Kasumi-1 (cell line): ENCODE measurements at regions not wholly inside any gene's neighbourhood (a gene's known extent, or its start where the extent isn't known, plus 50 kb on each side); places are given as distances from the start of the nearest gene placed in this dataset.

Experiments used
- DNase-seq, 2 experiments: peaks; one replicate each; lab custom pipeline; 2025; lab: John Stamatoyannopoulos, UW

GRCh38 chr20:19807946-19808330, 49.9 kb downstream of the RIN2 start:
- DNase-seq: no peak

DNA sequence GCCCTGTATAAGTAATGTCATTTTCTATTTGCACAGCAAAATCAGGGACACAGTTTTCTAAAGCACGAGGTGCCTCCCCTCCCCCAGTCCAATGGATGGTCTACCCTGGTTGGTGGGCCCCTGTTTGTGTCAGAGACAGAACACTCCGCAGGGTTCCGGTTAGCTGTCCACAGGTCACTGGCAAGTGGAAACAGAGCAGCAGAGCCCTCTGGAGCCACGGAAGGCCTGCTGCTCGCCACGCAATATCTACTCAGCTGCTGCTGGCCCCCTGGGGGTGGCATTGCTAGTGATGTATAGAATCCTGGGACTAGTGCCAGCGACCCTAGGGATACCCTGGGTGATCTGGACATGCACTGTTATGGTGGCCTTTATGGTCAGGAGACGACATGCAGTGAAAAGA, 50.4 kb downstream of the RIN2 start:
- DNase-seq: no peak

- no peak for DNase-seq
Measured at GRCh38 chr20:19809505-19809904, 51.4 kb downstream of the RIN2 start.

DNA sequence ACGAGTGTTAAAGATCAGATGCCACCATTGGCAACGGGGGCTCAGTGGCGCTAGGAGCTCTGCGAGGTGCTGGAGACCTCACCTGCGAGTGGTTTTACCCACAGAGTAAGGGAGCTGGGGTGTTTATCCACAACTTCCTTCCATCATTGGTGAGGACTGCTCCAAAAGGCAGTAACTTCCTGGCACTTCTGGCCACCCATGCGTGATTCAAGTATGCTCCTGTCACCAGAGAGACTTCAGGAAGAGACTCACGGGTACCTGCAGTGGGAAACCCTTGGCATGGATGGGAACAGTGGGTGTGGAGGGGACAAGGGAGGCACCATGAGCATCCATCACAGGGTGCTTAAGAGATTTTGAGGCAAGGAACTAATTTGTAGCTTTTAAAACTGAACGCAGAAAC, 53.2 kb downstream of the RIN2 start:
- no peak for DNase-seq

GRCh38 chr20:19812056-19812455, 54.0 kb downstream of the RIN2 start:
- no peak for DNase-seq

GRCh38 chr20:19812696-19813095, 54.6 kb downstream of the RIN2 start:
- no peak for DNase-seq

- DNase-seq: no peak
Measured at GRCh38 chr20:19813846-19814640, 56.0 kb downstream of the RIN2 start.

DNA sequence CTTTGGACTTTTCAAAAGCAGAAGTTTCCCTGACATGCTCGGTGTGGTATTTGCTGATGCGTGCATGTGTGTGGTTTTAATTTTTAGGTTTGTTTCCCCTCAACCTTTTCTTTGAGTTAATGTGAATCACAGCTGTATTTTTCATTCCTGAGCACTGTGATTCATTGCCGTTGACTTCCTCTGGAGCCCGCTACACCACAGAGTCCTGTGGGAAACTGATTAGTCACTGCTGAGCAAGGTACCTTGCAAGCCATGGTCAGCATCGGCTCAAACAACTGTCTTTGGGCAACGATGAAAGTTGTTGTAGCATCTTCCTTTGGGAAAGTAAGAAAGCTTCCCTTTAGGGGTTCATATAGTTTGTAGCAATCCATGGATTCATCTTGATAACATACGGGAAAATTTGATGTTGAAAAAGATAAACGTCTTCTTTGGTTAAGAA, 57.5 kb downstream of the RIN2 start:
- DNase-seq: no peak

GRCh38 chr20:19816386-19816785, 58.3 kb downstream of the RIN2 start:
- DNase-seq: no peak

DNA sequence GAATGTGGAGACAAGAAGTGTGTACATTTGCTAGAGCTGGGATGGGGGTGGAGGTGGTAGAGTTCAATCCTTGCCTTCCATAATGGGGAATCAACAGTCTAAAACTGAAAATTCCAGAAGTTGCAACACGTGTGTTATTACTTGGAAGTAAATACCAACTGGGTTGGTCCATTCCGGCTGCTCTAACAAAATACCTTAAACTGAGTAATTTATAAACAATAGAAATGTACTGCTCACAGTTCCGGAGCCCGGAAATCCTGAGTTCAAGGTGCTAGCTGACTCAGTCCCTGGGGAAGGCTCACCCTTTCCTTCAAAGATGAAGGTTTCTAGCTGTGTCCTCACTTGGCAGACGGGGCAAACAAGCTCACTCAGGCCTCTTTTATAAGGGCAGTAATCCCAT, 59.0 kb downstream of the RIN2 start:
- no peak for DNase-seq

DNA sequence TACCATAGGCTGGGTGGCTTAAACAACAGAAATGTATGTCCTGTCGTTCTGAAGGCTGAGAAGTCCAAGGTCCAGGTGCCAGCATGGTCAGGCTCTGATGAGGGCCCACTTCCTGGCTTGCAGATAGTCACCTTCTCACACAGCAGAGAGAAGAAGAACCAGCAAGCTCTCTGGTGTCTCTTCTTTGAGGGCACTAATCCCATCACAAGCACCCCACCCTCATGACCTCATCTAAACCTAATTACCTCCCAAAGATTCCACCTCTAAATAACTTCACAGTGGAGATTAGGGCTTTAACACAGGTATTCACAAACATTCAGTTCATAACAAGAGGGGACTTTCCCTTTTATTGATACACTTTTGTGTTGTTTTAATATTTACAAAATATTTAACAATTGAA, 61.1 kb downstream of the RIN2 start:
- DNase-seq: no peak

GRCh38 chr20:19820555-19821211, 62.6 kb downstream of the RIN2 start:
- no peak for DNase-seq

GRCh38 chr20:19821606-19822005, 63.5 kb downstream of the RIN2 start:
- no peak for DNase-seq

DNA sequence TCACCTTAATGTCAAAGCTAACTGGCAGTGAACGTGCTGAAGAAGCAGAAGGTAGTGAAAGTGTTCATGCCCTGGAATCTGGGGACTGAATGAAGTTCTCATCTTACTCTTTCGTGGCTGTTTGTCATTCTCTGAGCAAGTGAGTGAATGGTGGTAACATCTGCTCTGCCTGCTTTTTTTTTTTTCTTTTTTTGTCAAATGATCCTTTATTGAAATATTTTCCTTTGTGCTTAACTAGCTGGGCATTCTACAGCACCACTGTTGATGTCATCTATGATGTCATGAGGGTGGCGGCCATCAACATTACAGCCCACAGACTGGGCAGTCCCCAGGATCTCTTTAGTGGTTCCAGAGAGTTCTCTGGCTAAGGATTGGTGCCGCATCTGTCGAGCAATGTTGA, 65.2 kb downstream of the RIN2 start:
- no peak for DNase-seq

GRCh38 chr20:19823971-19824370, 65.9 kb downstream of the RIN2 start:
- no peak for DNase-seq

DNA sequence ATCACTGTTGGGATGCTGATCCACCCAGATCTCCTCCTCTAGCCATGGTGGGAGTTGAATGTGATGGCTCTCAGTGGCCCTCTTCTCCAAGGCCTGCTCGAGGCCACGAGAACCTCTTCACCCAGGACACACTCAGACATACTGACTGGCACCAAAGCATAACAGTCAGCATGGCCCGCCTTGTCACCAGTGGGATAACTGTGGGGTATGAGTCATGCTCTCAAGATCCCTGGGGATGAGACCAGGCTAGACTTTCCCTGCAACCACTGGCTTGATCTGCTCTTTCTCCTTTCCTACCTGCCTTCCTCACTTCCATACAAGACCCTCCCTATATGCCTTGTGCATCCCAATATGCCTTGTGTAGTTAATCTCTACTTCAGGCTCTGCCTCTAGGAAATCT, 66.8 kb downstream of the RIN2 start:
- DNase-seq: no peak

GRCh38 chr20:19826179-19826914, 68.3 kb downstream of the RIN2 start:
- DNase-seq: no peak

GRCh38 chr20:19827818-19828217, 69.8 kb downstream of the RIN2 start:
- DNase-seq: no peak

DNA sequence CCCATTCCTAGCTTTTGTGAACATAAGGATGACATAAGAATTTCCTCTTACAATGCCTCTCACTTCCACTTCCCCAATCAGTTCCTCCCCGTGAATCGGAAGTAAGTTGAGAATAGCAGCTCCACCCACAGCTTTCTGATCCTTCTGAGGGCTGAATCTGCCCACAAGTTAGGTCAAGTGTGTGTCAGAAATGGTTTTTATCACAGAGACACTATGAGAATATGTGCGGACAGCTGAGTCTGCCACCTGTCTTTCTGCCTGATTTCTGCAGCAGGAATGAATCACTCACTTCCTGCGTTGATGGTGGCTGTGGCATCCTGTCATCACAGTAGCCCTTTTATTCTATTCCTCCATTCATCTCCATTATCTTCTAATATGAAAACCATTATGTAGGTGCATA, 70.2 kb downstream of the RIN2 start:
- no peak for DNase-seq

DNA sequence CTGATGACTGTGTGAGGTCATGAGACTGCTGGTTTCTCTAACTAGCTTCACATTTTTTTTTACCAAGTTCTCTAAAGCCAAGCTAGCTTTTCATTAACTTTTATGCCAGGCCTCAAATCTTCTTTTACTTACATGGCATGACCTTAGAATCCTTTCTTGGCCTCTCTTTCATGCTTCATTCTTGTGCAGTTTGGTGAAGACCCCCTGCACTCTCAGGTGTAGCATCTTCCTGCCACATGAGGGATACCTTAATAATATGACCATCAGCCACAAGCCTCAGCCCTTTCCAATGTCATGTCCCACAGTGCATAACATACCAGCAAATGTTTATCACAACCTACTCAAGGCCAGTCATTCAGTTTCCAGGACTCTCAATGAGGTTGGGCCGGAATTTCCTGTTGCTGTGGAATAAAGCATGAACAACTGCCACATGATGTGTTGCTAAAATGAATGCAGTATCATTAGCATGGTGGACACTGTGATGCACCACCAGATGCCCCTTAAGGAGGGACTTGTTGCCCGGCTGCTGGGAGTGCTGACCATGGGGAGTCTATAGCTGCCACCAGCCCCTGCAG, 72.2 kb downstream of the RIN2 start:
- no peak for DNase-seq

DNA sequence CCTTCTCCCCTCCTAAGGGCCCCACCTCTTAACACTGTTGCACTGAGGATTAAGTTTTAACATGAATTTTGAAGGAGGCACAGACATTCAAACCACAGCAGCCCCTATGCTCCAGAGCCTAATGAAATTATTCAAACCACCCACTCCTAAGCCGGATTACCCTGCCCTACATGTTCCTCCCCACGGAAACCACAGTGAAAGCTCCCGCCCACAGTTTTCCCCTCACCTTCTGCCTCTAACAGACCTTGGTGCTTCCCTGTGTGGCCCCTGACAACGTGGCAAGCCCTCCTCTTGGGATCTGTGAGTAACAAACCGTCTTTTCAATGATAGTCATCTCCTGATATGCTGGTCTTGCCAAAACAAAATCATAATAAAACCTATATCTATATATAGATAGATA, 74.8 kb downstream of the RIN2 start:
- DNase-seq: no peak

GRCh38 chr20:19833395-19833794, 75.3 kb downstream of the RIN2 start:
- no peak for DNase-seq

DNA sequence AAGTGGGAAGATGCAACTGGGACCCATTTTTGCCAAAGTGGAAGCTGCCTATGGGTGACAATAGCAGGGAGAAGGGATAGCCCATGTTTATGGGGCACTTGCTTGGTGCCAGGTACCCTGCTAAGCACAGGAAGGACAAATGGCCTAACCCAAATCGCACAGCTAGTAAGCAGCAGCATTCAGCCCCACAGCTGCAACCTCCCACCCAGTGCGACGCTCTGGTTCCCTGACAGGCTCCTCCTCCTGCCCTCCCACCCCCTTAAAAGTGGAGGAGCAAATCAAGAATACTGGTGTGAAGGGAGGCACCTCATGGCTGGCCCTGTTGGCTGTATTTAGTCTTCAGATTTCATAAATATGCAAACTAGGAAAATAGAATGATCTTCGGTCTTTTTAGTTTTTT, 76.2 kb downstream of the RIN2 start:
- no peak for DNase-seq
